NAMALWA (cell line): ENCODE measurements at regions not wholly inside any gene's neighbourhood (a gene's known extent, or its start where the extent isn't known, plus 50 kb on each side); places are given as distances from the start of the nearest gene placed in this dataset.

Source experiments
- DNase-seq: peaks from one replicate; pipeline ENCODE4 v3.0.0-alpha.2; 2015; ENCODE audit warnings: low spot score

DNA sequence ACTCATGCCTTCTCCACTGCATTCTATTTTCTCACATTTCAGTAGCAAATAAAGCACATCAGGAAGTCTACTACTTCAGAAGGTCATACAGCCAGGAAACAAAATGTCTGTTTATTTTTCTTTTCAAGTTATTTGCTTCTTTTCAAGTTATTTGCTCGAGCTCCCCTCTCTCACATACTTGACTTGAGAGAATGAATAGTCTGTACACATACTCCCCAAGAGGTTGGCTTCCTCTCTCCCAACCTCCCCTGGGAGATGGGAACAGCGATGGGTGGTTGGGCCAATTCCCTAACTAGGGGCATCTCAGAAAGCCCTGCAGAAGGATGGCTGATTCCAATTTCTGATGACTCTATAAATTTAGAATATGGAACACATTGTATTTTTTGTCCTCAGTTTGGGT, 64.7 kb upstream of the PTPN13 start:
- DNase-seq, result no peak

DNA sequence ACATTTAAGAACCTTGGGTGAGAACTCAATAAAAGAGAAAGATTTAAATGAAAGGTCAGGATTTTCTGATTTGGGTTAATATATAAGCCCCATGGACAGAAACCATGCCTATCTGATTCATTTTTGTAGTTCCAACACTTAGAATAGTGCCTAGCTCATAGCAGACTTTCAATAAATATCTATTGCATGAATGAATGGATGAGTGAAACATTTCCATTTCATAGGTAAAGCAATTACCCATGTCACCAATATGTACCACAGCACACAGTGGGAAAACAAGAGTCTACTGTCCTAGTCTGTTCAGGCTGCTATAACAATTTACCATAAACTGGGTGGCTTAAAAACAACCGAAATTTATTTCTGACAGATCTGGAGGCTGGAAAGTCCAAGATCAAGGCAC, 63.9 kb upstream of the PTPN13 start:
- no peak for DNase-seq

- no peak for DNase-seq
Observed at GRCh38 chr4:86531440-86531839, 62.7 kb upstream of the PTPN13 start.

- DNase-seq, result no peak
Observed at GRCh38 chr4:86532851-86533250, 61.3 kb upstream of the PTPN13 start.

GRCh38 chr4:86536151-86536550, 58.0 kb upstream of the PTPN13 start:
- DNase-seq, result no peak

DNA sequence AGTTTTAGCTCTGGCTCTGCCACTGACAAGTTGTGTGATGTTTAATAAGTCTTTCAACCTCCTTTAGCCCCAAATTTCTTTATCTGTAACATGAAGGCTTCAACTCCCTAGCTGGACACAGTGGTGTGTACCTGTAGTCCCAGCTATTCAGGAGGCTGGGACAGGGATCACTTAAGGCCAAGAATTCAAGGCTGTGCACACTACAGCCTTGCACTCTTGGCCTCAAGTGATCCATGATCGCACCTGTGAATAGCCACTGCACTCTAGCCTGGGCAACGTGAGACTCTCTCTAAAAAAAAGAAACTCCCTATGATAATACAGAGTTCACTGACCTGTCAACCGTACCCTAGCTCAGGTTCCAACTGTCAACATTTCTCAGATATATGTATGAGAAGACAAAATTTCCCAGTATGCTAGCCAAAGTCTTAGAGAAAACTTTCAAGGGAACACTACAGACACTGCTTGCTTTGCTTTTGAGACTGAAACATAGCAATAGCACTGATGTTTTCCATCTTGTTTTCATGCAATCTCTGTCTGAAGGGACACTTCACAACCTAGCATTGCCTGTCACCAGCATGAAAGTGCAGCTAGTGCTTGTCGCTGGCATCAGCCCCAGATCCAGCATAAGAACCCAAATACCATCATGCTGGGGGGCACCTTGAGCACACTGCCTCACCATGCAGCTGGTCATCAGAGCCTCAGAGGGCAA, 51.6 kb upstream of the PTPN13 start:
- no peak for DNase-seq

DNA sequence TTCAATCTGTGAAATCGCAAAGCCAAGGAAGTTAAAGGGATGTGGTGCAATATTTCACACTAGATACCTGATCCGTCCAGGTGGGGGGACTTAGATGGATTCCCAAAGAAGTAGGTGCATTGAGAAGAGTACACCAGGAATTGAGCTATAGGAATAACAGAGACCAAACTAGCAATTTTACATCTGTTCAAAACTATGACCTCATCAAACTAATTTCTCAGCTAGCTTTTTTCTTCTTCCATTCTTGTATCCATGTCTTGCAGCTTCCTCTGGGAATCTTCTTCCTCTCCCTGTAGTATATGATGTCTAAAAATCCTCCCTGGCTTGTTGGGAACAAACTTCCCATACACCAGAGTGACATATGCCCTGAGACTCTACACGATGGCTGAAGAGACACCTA, 51.0 kb upstream of the PTPN13 start:
- no peak for DNase-seq

DNA sequence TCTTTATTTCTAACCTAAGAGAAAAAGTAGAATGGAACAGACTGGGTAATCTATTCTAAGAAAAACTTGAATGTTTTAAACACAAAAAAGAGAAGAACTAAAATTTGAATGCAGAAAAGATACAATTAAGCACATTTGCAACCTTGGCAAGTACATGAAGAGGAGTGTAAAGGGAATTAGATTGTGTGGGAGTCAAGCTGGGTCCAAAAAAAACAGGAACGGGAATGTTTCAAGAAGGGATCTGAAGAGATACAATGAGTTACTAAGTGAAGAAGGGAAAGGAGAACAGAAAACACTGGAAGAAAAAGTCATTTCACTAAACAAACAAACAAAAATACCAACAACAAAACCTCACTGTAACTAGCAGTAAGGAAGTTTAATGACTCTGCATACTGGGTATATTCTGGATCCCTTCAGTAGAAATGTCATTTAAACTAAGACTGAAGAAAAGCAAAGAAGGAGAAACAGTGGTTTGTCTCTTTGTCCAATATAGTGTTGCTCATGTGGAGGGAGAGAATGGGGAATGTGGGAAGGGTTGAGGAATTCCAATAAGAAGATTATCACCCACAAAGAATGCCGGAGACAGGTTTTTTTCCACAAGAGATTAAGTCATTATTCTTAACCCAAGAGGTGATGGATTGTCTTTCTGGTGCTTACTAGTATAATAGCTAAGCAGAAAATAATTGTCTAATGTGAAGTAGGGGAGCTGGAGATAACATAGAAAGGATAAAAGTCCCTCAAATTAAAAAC, 50.4 kb upstream of the PTPN13 start:
- no peak for DNase-seq

DNA sequence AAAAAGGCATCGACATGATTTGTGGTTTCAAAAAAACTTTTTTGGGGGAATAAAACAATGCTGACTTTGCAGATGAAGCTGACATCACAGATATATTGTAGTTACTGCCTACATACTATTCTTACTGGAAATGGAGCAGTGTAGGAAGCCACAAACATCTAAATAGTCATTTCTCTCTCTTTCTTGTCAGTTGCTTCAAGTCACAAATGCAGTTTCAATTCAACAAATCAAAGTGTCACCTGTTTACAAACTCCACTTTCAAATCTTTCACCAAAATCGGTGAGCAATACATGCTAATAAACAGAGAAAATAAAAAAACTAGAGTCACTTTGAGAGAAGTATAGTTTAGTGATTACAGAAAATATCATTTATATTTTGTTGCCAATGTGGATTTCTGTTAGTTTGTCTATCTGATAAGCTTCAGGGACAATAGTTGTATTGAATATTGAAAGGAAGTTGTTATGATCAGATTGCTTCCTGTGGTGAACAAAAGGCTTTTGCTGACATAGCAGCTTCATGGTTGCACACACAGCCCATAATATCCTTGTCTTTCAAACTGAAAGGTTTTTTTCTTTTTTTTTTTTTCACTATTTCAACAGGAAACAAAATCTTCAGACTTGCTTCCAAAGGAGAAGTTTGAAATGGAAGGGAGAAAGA, 49.7 kb upstream of the PTPN13 start:
- no peak for DNase-seq
